Loucy (cell line): ENCODE measurements at regions not wholly inside any gene's neighbourhood (a gene's known extent, or its start where the extent isn't known, plus 50 kb on each side); places are given as distances from the start of the nearest gene placed in this dataset.

Experiments used
- EZH2phosphoT487 ChIP-seq: fragments of 200-600 bp; IDR thresholded peaks from 2 replicates; pipeline ENCODE4 v1.6.1; 2018; ENCODE audit warnings: antibody characterized with exemption, mild to moderate bottlenecking, moderate library complexity, borderline replicate concordance
- TF ChIP-seq, protein P1 (sequence below): fragments of 200-600 bp; sonication (generic); conservative IDR thresholded peaks from 2 replicates; pipeline ENCODE4 v1.5.1; 2014; ENCODE audit warnings: mild to moderate bottlenecking, antibody characterized with exemption, low read length

DNA sequence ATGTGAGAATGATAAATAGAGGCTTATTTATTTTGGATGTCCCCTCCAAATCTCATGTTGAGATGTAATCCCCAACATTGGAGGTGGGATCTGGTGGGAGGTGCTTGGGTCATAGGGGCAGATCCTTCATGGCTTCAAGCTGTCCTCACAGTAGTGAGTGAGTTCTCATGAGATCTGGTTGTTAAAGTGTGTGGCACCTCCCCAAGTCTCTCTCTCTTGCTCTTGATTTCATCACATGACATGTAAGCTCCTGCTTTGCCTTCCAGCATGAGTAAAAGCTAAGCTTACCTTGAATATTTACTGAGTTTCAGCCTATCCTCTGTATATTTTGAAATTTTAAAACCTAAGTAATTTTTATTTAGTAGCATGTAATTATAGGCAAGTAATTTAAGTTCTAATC lies 444.9 kb downstream of the ARL4A start:
- TF ChIP-seq, protein P1, sequence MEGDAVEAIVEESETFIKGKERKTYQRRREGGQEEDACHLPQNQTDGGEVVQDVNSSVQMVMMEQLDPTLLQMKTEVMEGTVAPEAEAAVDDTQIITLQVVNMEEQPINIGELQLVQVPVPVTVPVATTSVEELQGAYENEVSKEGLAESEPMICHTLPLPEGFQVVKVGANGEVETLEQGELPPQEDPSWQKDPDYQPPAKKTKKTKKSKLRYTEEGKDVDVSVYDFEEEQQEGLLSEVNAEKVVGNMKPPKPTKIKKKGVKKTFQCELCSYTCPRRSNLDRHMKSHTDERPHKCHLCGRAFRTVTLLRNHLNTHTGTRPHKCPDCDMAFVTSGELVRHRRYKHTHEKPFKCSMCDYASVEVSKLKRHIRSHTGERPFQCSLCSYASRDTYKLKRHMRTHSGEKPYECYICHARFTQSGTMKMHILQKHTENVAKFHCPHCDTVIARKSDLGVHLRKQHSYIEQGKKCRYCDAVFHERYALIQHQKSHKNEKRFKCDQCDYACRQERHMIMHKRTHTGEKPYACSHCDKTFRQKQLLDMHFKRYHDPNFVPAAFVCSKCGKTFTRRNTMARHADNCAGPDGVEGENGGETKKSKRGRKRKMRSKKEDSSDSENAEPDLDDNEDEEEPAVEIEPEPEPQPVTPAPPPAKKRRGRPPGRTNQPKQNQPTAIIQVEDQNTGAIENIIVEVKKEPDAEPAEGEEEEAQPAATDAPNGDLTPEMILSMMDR = no peak
- TF ChIP-seq EZH2phosphoT487 = no peak
